GM12892 (cell line): ENCODE measurements at regions not wholly inside any gene's neighbourhood (a gene's known extent, or its start where the extent isn't known, plus 50 kb on each side); places are given as distances from the start of the nearest gene placed in this dataset.

ENCODE experiments used
- POLR2A ChIP-seq: IDR thresholded peaks from 2 replicates; pipeline ENCODE4 v1.6.1; 2011; ENCODE audit warnings: low read depth, low read length, control low read depth
- POLR2AphosphoS5 ChIP-seq: IDR thresholded peaks from 2 replicates; pipeline ENCODE4 v1.6.1; 2011; ENCODE audit warnings: low read depth, low read length, control low read depth
- TAF1 ChIP-seq: IDR thresholded peaks from 2 replicates; pipeline ENCODE4 v1.6.1; 2011; ENCODE audit warnings: low read depth, mild to moderate bottlenecking, control low read depth, low read length, borderline replicate concordance

- no peak for TF ChIP-seq POLR2A
- no peak for TF ChIP-seq POLR2AphosphoS5
- TF ChIP-seq TAF1: no peak
Observed at GRCh38 chr7:86485827-86486226, 157.9 kb upstream of the GRM3 start.
